ENCODE measurements at regions not wholly inside any gene's neighbourhood (a gene's known extent, or its start where the extent isn't known, plus 50 kb on each side); places are given as distances from the start of the nearest gene placed in this dataset.

DNA sequence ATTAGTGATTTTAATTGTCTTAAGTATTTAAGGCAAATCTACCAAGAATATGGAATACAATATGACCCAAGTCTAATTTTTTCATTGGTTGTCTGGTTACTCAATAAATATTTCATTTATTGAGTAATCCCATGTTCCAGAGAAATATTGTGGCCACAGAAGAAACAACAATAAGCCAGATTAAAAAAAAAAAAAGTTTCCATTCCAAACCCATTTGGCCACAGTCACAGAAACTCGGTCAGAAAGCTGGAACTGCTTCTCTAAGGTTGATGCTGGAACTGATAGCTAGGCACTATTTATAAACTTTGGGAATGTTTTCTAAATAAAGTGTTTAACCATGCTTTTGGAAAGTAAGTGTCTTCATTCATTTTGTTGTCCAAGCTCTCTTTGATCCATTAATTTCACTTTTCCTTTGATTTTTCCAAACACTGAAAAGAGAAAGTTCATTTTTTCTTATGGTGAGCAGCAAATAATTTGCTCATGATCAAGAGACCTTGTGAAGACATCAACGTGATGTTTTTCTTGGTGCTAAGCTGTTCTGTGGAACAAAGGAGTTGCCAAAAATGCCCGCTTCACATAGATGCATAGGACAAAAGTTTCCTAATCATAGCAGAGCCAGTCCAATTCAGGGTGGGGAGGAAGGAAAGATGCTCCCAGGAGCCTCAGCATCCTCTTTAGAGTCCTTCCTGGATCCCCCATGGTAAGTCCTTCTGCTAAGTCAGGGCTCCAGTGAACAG is 72.1 kb upstream of the CCBE1 start:
- TF ChIP-seq POLR2A (IDR thresholded peaks at IDR 0.05; ENCODE audit: low read length) (no peak), GATA1 (IDR thresholded peaks at IDR 0.05; ENCODE audit: low read depth, low read length) (no peak)
